Neural progenitor cell (in vitro differentiated cells): ENCODE measurements at regions not wholly inside any gene's neighbourhood (a gene's known extent, or its start where the extent isn't known, plus 50 kb on each side); places are given as distances from the start of the nearest gene placed in this dataset.
A peak's percentile ranks its signal among the peaks of the same experiment; 100 is the strongest.

ENCODE experiments used
- DNase-seq: peaks from one replicate; pipeline ENCODE4 v3.0.0-alpha.2; 2016; ENCODE audit warnings: low spot score
- H2AFZ ChIP-seq: fragments of 200-600 bp; sonication (generic); replicated peaks from 2 replicates; pipeline ENCODE4 v1.6.1; 2016; ENCODE audit warnings: antibody characterized with exemption
- H3F3A ChIP-seq: fragments of 200-600 bp; sonication (generic); 2 replicates; pipeline ENCODE4 v1.6.1; 2016; ENCODE audit warnings: antibody characterized with exemption, low read depth
- H3K27ac ChIP-seq: fragments of 200-600 bp; sonication (generic); 2 replicates; pipeline ENCODE4 v1.5.1; 2016; ENCODE audit warnings: mild to moderate bottlenecking
- H3K27me3 ChIP-seq: fragments of 200-600 bp; sonication (generic); 2 replicates; pipeline ENCODE4 v1.6.1; 2016; ENCODE audit warnings: mild to moderate bottlenecking, moderate library complexity
- H3K36me3 ChIP-seq: fragments of 200-600 bp; sonication (generic); 2 replicates; pipeline ENCODE4 v1.5.1; 2016
- H3K4me1 ChIP-seq: fragments of 200-600 bp; sonication (generic); 2 replicates; pipeline ENCODE4 v1.6.1; 2016; ENCODE audit warnings: mixed run types
- H3K4me2 ChIP-seq: fragments of 200-600 bp; sonication (generic); 2 replicates; pipeline ENCODE4 v1.6.1; 2016
- H3K4me3 ChIP-seq: fragments of 200-600 bp; sonication (generic); 2 replicates; pipeline ENCODE4 v1.5.1; 2016
- H3K79me2 ChIP-seq: fragments of 200-600 bp; sonication (generic); 2 replicates; pipeline ENCODE4 v1.6.1; 2016; ENCODE audit warnings: low read depth
- H3K9ac ChIP-seq: fragments of 200-600 bp; sonication (generic); 2 replicates; pipeline ENCODE4 v1.6.1; 2016
- H3K9me3 ChIP-seq: fragments of 200-600 bp; sonication (generic); 2 replicates; pipeline ENCODE4 v1.5.1; 2016; ENCODE audit warnings: low read depth
- H4K20me1 ChIP-seq: fragments of 200-600 bp; sonication (generic); 2 replicates; pipeline ENCODE4 v1.6.1; 2016; ENCODE audit warnings: low read depth
- H3K27ac Mint-ChIP-seq: 3 replicates; pipeline ENCODE4 v1.8.0; 2021; ENCODE audit warnings: mixed read lengths
- H3K27me3 Mint-ChIP-seq: 2 replicates; pipeline ENCODE4 v1.8.0; 2022; ENCODE audit warnings: low read depth, mild to moderate bottlenecking, inconsistent platforms, moderate library complexity, mixed read lengths; ENCODE audit not compliant: insufficient read depth
- H3K36me3 Mint-ChIP-seq: 3 replicates; pipeline ENCODE4 v1.8.0; 2021; ENCODE audit warnings: mixed read lengths
- H3K4me1 Mint-ChIP-seq: 3 replicates; pipeline ENCODE4 v1.8.0; 2021; ENCODE audit warnings: mixed read lengths
- H3K4me3 Mint-ChIP-seq: 3 replicates; pipeline ENCODE4 v1.8.0; 2021; ENCODE audit warnings: mild to moderate bottlenecking, moderate library complexity, mixed read lengths
- H3K9me3 Mint-ChIP-seq: 3 replicates; pipeline ENCODE4 v1.8.0; 2020; ENCODE audit warnings: mixed read lengths
- CTCF ChIP-seq: fragments of 200-600 bp; sonication (generic); IDR thresholded peaks from 2 replicates; pipeline ENCODE4 v1.5.1; 2017; ENCODE audit warnings: antibody characterized with exemption, mild to moderate bottlenecking
- EZH2 ChIP-seq: fragments of 200-600 bp; sonication (generic); IDR thresholded peaks from 2 replicates; pipeline ENCODE4 v1.6.1; 2017; ENCODE audit warnings: antibody characterized with exemption, mild to moderate bottlenecking, moderate library complexity
- EZH2phosphoT487 ChIP-seq: fragments of 200-600 bp; sonication (generic); IDR thresholded peaks from 2 replicates; pipeline ENCODE4 v1.6.1; 2017; ENCODE audit warnings: antibody characterized with exemption

DNA sequence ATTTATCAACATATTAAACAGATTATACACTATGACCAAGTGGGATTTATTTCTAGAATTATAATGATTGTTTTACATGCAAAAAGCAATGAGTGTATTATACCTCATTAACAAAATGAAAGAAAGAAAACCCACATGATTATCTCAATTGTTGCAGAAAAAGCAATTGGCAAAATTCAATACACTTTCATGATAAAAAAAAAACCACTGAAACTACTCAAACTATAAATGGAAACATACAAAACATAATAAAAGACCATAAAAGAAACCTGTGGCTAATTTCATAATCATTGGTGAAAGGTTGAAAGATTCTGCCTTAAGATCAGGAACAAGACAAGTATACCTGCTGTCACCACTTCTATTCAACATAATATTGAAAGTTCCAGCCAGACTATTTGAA lies 325.9 kb downstream of the AKAIN1 start:
- H3K9me3 Mint-ChIP-seq: peaks cover 9% of the 10 kb centered on the region
- Histone ChIP-seq H3K36me3 (peaks cover 3% of the 10 kb centered on the region), H3K27ac (no peak overlapping the region), H3F3A (no peaks in the 10 kb centered on the region), H3K27me3 (no peaks in the 10 kb centered on the region), H3K79me2 (no peaks in the 10 kb centered on the region), H3K9me3 (peaks cover 7% of the 10 kb centered on the region), H3K9ac (no peak overlapping the region), H4K20me1 (no peaks in the 10 kb centered on the region), H2AFZ (no peak overlapping the region), H3K4me3 (no peak overlapping the region), H3K4me2 (no peak overlapping the region), H3K4me1 (peaks cover 18% of the 10 kb centered on the region)
- no peak for DNase-seq
- no peaks in the 10 kb centered on the region for H3K4me1 Mint-ChIP-seq
- no peaks in the 10 kb centered on the region for H3K36me3 Mint-ChIP-seq
- H3K4me3 Mint-ChIP-seq: no peak overlapping the region
- no peak overlapping the region for H3K27ac Mint-ChIP-seq
- TF ChIP-seq EZH2phosphoT487 (no peak), CTCF (no peak), EZH2 (no peak)
- no peaks in the 10 kb centered on the region for H3K27me3 Mint-ChIP-seq

- TF ChIP-seq CTCF: no peak
- no peak for TF ChIP-seq EZH2
- Mint-ChIP-seq H3K4me3 (no peak overlapping the region), H3K36me3 (no peaks in the 10 kb centered on the region), H3K27ac (no peak overlapping the region), H3K4me1 (peaks cover 6% of the 10 kb centered on the region), H3K9me3 (peaks cover 9% of the 10 kb centered on the region), H3K27me3 (no peaks in the 10 kb centered on the region)
- Histone ChIP-seq H3K4me3 (no peak overlapping the region), H3K4me1 (peaks cover 26% of the 10 kb centered on the region), H3K36me3 (peaks cover 3% of the 10 kb centered on the region), H3F3A (peaks cover 8% of the 10 kb centered on the region), H4K20me1 (no peaks in the 10 kb centered on the region), H3K4me2 (no peak overlapping the region), H3K9ac (no peak overlapping the region), H3K9me3 (peaks cover 7% of the 10 kb centered on the region), H3K79me2 (no peaks in the 10 kb centered on the region), H3K27ac (no peak overlapping the region), H3K27me3 (no peaks in the 10 kb centered on the region), H2AFZ (no peak overlapping the region)
- DNase-seq: no peak
Measured at GRCh38 chr18:4870177-4870773, 326.8 kb downstream of the AKAIN1 start.

- Histone ChIP-seq H3K79me2 (no peaks in the 10 kb centered on the region), H3K27me3 (no peaks in the 10 kb centered on the region), H3K4me3 (no peak overlapping the region), H3K4me2 (peak overlapping the region; percentile 15), H3K36me3 (peaks cover 3% of the 10 kb centered on the region), H4K20me1 (no peaks in the 10 kb centered on the region), H2AFZ (peak overlapping the region; percentile 7), H3K27ac (no peak overlapping the region), H3K9ac (no peak overlapping the region), H3K4me1 (peaks cover 30% of the 10 kb centered on the region), H3F3A (peaks cover 13% of the 10 kb centered on the region), H3K9me3 (peaks cover 7% of the 10 kb centered on the region)
- no peak overlapping the region for H3K27ac Mint-ChIP-seq
- no peaks in the 10 kb centered on the region for H3K27me3 Mint-ChIP-seq
- H3K36me3 Mint-ChIP-seq: no peaks in the 10 kb centered on the region
- TF ChIP-seq CTCF (no peak), EZH2 (no peak), EZH2phosphoT487 (no peak)
- peaks cover 9% of the 10 kb centered on the region for H3K9me3 Mint-ChIP-seq
- DNase-seq: no peak
- H3K4me1 Mint-ChIP-seq: peaks cover 6% of the 10 kb centered on the region
- H3K4me3 Mint-ChIP-seq: no peak overlapping the region
Measured at GRCh38 chr18:4869155-4869554, 327.9 kb downstream of the AKAIN1 start.
